Thyroid gland (tissue), 4 donors: ENCODE measurements at regions not wholly inside any gene's neighbourhood (a gene's known extent, or its start where the extent isn't known, plus 50 kb on each side); places are given as distances from the start of the nearest gene placed in this dataset.
"Not testable (repeated sequence)": the region's sequence is repeated elsewhere in the genome, so short reads cannot be mapped to it uniquely, and the experiment has no call there.

Experiments used
- CTCF ChIP-seq, 6 experiments: fragments of 200-600 bp in 3 of 6; fragments of 450-650 bp in 3 of 6; sonication (generic) in 3 of 6; IDR thresholded peaks; one replicate each; pipeline ENCODE4 v1.5.1; 2016 to 2019; ENCODE audit warnings: antibody characterized with exemption in 6 of 6, mild to moderate bottlenecking in 2 of 6, inconsistent platforms in 1 of 6, moderate library complexity in 1 of 6
- POLR2A ChIP-seq, 2 donors: fragments of 450-650 bp; IDR thresholded peaks; one replicate each; pipeline ENCODE4 v1.6.1; 2017; ENCODE audit warnings: antibody characterized with exemption in 2 of 2, mild to moderate bottlenecking in 2 of 2, moderate library complexity in 1 of 2

GRCh38 chr21:10387692-10388450, 133.5 kb upstream of the TPTE start:
- TF ChIP-seq CTCF, POLR2A (IDR thresholded peaks at IDR 0.05): not testable (repeated sequence)
